ENCODE measurements at regions not wholly inside any gene's neighbourhood (a gene's known extent, or its start where the extent isn't known, plus 50 kb on each side); places are given as distances from the start of the nearest gene placed in this dataset.
"Not testable (repeated sequence)": the region's sequence is repeated elsewhere in the genome, so short reads cannot be mapped to it uniquely, and the experiment has no call there.

DNA sequence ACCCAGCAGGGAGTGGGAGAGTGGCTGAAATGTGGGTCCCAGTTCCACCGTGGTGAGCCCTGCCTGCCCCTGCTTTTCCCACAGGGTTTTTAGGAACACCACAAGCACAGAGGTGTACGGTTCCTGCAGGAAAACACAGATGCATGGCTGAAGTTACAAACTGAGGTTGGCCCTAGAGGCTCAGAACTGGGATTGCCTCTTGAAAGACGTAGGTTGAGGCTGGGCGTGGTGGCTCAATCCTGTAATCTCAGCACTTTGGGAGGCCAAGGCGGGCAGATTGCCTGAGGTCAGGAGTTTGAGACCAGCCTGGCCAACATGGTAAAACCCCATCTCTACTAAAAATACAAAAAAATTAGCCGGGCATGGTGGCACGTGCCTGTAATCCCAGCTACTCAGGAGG is 121.4 kb upstream of the KIF5B start:
- TF ChIP-seq EZH2 (IDR thresholded peaks at IDR 0.05; ENCODE audit: low read length, unreplicated experiment): not testable (repeated sequence)
- TF ChIP-seq, protein P1, sequence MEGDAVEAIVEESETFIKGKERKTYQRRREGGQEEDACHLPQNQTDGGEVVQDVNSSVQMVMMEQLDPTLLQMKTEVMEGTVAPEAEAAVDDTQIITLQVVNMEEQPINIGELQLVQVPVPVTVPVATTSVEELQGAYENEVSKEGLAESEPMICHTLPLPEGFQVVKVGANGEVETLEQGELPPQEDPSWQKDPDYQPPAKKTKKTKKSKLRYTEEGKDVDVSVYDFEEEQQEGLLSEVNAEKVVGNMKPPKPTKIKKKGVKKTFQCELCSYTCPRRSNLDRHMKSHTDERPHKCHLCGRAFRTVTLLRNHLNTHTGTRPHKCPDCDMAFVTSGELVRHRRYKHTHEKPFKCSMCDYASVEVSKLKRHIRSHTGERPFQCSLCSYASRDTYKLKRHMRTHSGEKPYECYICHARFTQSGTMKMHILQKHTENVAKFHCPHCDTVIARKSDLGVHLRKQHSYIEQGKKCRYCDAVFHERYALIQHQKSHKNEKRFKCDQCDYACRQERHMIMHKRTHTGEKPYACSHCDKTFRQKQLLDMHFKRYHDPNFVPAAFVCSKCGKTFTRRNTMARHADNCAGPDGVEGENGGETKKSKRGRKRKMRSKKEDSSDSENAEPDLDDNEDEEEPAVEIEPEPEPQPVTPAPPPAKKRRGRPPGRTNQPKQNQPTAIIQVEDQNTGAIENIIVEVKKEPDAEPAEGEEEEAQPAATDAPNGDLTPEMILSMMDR (conservative IDR thresholded peaks at IDR 0.05; ENCODE audit: low read depth, low read length): not testable (repeated sequence)
